Right atrium auricular region (tissue), 2 donors: ENCODE measurements at regions not wholly inside any gene's neighbourhood (a gene's known extent, or its start where the extent isn't known, plus 50 kb on each side); places are given as distances from the start of the nearest gene placed in this dataset.

Experiments used
- DNase-seq: peaks from one replicate; pipeline ENCODE4 v3.0.0-alpha.2; 2019; ENCODE audit warnings: low spot score
- H3K27ac ChIP-seq, 2 donors: fragments of 200-600 bp; sonication (generic); 1 replicate in 1 of 2; 2 replicates in 1 of 2; pipeline ENCODE4 v1.5.1; 2016 to 2019
- H3K27me3 ChIP-seq, 2 donors: fragments of 200-600 bp; sonication (generic); one replicate each; pipeline versions ENCODE4 v1.5.1 to v1.6.0; 2017 to 2019
- H3K36me3 ChIP-seq: fragments of 200-600 bp; sonication (generic); one replicate; pipeline ENCODE4 v1.5.1; 2016
- H3K4me1 ChIP-seq, 2 donors: fragments of 200-600 bp; sonication (generic); one replicate each; pipeline versions ENCODE4 v1.5.1 to v1.6.0; 2017 to 2019
- H3K4me3 ChIP-seq, 2 donors: fragments of 200-600 bp; sonication (generic); 1 replicate in 1 of 2; 2 replicates in 1 of 2; pipeline ENCODE4 v1.5.1; 2017 to 2019; ENCODE audit warnings: mild to moderate bottlenecking in 1 of 2, moderate library complexity in 1 of 2
- H3K9me3 ChIP-seq, 2 donors: fragments of 200-600 bp; sonication (generic); one replicate each; pipeline ENCODE4 v1.5.1; 2019
- CTCF ChIP-seq, 2 donors: fragments of 200-600 bp; sonication (generic); IDR thresholded peaks; one replicate each; pipeline ENCODE4 v1.5.1; 2019; ENCODE audit warnings: antibody characterized with exemption in 2 of 2

GRCh38 chr12:75852143-75852542, 179.4 kb downstream of the PHLDA1 start:
- no peak overlapping the region for H3K27ac ChIP-seq
- no peak for TF ChIP-seq CTCF (IDR thresholded peaks at IDR 0.05)
- H3K27me3 ChIP-seq = no peaks in the 10 kb centered on the region
- no peaks in the 10 kb centered on the region for H3K9me3 ChIP-seq
- H3K4me3 ChIP-seq = no peak overlapping the region
- H3K4me1 ChIP-seq = peaks cover 0 to 7% of the 10 kb centered on the region in 2 donors
- no peak for DNase-seq
- no peaks in the 10 kb centered on the region for H3K36me3 ChIP-seq

DNA sequence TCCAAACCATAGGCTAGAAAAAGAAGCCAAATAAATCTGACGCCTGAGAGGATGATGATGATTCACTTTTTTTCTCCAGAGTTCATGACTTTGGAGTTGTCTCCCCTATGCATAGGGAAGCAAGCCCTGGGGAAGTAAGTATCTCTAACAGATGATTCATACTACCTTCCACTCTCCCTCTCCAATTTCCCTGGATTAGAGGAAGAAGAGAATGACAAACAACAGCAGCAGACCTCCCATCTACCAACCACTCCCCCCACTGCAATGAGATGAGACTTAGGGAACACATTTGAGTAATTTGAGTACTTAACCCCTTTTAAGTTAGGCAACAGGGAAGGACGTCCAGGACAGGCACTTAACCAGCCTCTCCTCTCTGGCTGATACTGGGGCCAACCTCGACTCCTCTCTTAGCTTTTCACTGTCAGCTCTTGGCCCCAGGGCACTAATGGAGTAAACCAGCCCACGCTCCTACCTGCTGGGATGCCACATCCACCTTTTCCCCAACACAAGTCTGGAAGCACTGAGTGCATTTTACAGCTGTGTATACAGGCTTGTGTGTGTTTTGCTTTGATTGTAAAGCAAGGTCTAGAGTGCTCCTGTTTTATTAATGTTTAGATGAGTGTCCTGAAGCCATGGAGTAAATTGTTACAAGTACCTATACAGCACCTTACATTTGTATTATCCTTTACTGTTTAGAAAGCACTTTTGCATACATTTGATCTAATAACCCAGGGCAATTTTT, 180.7 kb downstream of the PHLDA1 start:
- Histone ChIP-seq H3K27me3 (no peaks in the 10 kb centered on the region), H3K9me3 (peaks cover 0 to 6% of the 10 kb centered on the region in 2 donors), H3K4me1 (peaks cover 0 to 7% of the 10 kb centered on the region in 2 donors), H3K4me3 (no peak overlapping the region), H3K36me3 (no peaks in the 10 kb centered on the region), H3K27ac (no peak overlapping the region)
- no peak for TF ChIP-seq CTCF (IDR thresholded peaks at IDR 0.05)
- no peak for DNase-seq

- H3K27ac ChIP-seq = peak overlapping the region in 1 of 2 donors; percentile 20
- no peak for TF ChIP-seq CTCF (IDR thresholded peaks at IDR 0.05)
Observed at GRCh38 chr12:75848961-75849360, 182.6 kb downstream of the PHLDA1 start.

GRCh38 chr12:75848431-75848925, 183.1 kb downstream of the PHLDA1 start:
- H3K36me3 ChIP-seq = no peaks in the 10 kb centered on the region
- H3K27me3 ChIP-seq = no peaks in the 10 kb centered on the region
- H3K4me3 ChIP-seq = no peak overlapping the region
- peaks cover 0 to 17% of the 10 kb centered on the region in 2 donors for H3K4me1 ChIP-seq
- peak overlapping the region in 1 of 2 donors; percentile 20 for H3K27ac ChIP-seq
- DNase-seq = no peak
- TF ChIP-seq CTCF (IDR thresholded peaks at IDR 0.05) = no peak
- H3K9me3 ChIP-seq = peaks cover 0 to 6% of the 10 kb centered on the region in 2 donors

More at GRCh38 chr12:75848961-75849360, 182.6 kb downstream of the PHLDA1 start:
- peaks cover 0 to 17% of the 10 kb centered on the region in 2 donors for H3K4me1 ChIP-seq
- no peaks in the 10 kb centered on the region for H3K36me3 ChIP-seq
- DNase-seq = no peak
- peaks cover 0 to 6% of the 10 kb centered on the region in 2 donors for H3K9me3 ChIP-seq
- no peaks in the 10 kb centered on the region for H3K27me3 ChIP-seq
- H3K4me3 ChIP-seq = no peak overlapping the region

GRCh38 chr12:75846102-75846501, 185.5 kb downstream of the PHLDA1 start:
- Histone ChIP-seq H3K27ac (no peak overlapping the region), H3K4me3 (no peak overlapping the region), H3K4me1 (peaks cover 0 to 17% of the 10 kb centered on the region in 2 donors), H3K9me3 (peaks cover 0 to 6% of the 10 kb centered on the region in 2 donors), H3K27me3 (no peaks in the 10 kb centered on the region), H3K36me3 (no peaks in the 10 kb centered on the region)
- TF ChIP-seq CTCF (IDR thresholded peaks at IDR 0.05) = no peak
- no peak for DNase-seq
